OCI-LY7 (cell line): ENCODE measurements at regions not wholly inside any gene's neighbourhood (a gene's known extent, or its start where the extent isn't known, plus 50 kb on each side); places are given as distances from the start of the nearest gene placed in this dataset.

Source experiments
- EZH2phosphoT487 ChIP-seq: fragments of 200-600 bp; sonication (generic); IDR thresholded peaks from 2 replicates; pipeline ENCODE4 v1.6.1; 2018; ENCODE audit warnings: low read depth, borderline replicate concordance, mild to moderate bottlenecking, mixed run types, antibody characterized with exemption, low read length, moderate library complexity, mixed read lengths
- TF ChIP-seq, protein P1 (sequence below): fragments of 200-600 bp; sonication (generic); conservative IDR thresholded peaks from 2 replicates; pipeline ENCODE4 v1.5.1; 2014; ENCODE audit warnings: mild to moderate bottlenecking, antibody characterized with exemption, low read length, moderate library complexity, mixed read lengths

DNA sequence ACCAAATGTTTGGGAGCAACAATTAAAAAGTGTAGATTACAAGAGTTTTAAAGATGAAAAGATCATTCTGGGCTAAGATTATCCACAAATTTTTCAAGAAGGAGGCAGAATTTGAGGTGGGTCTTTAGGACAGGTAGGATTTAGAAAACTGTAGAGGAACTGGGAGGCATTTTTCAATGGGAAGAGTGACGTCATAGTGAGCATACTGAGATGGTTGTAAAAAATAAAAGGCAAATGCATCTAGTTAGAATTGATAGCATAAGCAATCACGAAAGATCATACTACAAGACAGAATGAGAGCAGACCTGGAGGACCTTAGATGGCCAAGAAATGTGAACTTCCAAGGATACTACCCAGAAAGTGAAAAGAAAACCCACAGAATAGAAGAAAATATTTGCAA, 131.6 kb upstream of the G2E3 start:
- TF ChIP-seq, protein P1, sequence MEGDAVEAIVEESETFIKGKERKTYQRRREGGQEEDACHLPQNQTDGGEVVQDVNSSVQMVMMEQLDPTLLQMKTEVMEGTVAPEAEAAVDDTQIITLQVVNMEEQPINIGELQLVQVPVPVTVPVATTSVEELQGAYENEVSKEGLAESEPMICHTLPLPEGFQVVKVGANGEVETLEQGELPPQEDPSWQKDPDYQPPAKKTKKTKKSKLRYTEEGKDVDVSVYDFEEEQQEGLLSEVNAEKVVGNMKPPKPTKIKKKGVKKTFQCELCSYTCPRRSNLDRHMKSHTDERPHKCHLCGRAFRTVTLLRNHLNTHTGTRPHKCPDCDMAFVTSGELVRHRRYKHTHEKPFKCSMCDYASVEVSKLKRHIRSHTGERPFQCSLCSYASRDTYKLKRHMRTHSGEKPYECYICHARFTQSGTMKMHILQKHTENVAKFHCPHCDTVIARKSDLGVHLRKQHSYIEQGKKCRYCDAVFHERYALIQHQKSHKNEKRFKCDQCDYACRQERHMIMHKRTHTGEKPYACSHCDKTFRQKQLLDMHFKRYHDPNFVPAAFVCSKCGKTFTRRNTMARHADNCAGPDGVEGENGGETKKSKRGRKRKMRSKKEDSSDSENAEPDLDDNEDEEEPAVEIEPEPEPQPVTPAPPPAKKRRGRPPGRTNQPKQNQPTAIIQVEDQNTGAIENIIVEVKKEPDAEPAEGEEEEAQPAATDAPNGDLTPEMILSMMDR, result no peak
- TF ChIP-seq EZH2phosphoT487, result no peak
